ENCODE measurements at regions not wholly inside any gene's neighbourhood (a gene's known extent, or its start where the extent isn't known, plus 50 kb on each side); places are given as distances from the start of the nearest gene placed in this dataset.

GRCh38 chr13:105920370-105920769 lies 615.1 kb downstream of the EFNB2 start:
- Histone ChIP-seq H3K9me3 (no peaks in the 10 kb centered on the region), H3K4me3 (no peak overlapping the region), H3K27ac (no peak overlapping the region), H3K4me1 (no peaks in the 10 kb centered on the region), H3K36me3 (no peaks in the 10 kb centered on the region), H3K27me3 (no peaks in the 10 kb centered on the region)
- no peak for DNase-seq
- intact Hi-C loops (cut with DNase I; ENCODE audit: low total_unique reads), result no loop called here
- no peak for TF ChIP-seq CTCF (IDR thresholded peaks at IDR 0.05)
- no peak for TF ChIP-seq POLR2A (IDR thresholded peaks at IDR 0.05)

- Histone ChIP-seq H3K4me3 (no peak overlapping the region), H3K9me3 (no peaks in the 10 kb centered on the region), H3K27ac (no peak overlapping the region), H3K36me3 (no peaks in the 10 kb centered on the region), H3K27me3 (no peaks in the 10 kb centered on the region), H3K4me1 (no peaks in the 10 kb centered on the region)
- intact Hi-C loops (cut with DNase I; ENCODE audit: low total_unique reads), result no loop called here
- no peak for DNase-seq
- no peak for TF ChIP-seq POLR2A (IDR thresholded peaks at IDR 0.05)
- no peak for TF ChIP-seq CTCF (IDR thresholded peaks at IDR 0.05)
Measured at GRCh38 chr13:105918842-105919741, 616.4 kb downstream of the EFNB2 start.

- no peaks in the 10 kb centered on the region for H3K9me3 ChIP-seq
- DNase-seq, result no peak
- H3K4me1 ChIP-seq, result no peaks in the 10 kb centered on the region
- TF ChIP-seq POLR2A (IDR thresholded peaks at IDR 0.05), result no peak
- no peak for TF ChIP-seq CTCF (IDR thresholded peaks at IDR 0.05)
- intact Hi-C loops (cut with DNase I; ENCODE audit: low total_unique reads), result no loop called here
- H3K36me3 ChIP-seq, result no peaks in the 10 kb centered on the region
- H3K4me3 ChIP-seq, result no peak overlapping the region
- no peak overlapping the region for H3K27ac ChIP-seq
- no peaks in the 10 kb centered on the region for H3K27me3 ChIP-seq
Measured at GRCh38 chr13:105915146-105915850, 620.2 kb downstream of the EFNB2 start.

GRCh38 chr13:105914291-105915036 lies 621.0 kb downstream of the EFNB2 start:
- intact Hi-C loops (cut with DNase I; ENCODE audit: low total_unique reads), result no loop called here
- TF ChIP-seq CTCF (IDR thresholded peaks at IDR 0.05), result no peak
- TF ChIP-seq POLR2A (IDR thresholded peaks at IDR 0.05), result no peak
- no peaks in the 10 kb centered on the region for H3K9me3 ChIP-seq
- H3K27ac ChIP-seq, result no peak overlapping the region
- no peaks in the 10 kb centered on the region for H3K27me3 ChIP-seq
- H3K36me3 ChIP-seq, result no peaks in the 10 kb centered on the region
- no peak for DNase-seq
- H3K4me3 ChIP-seq, result no peak overlapping the region
- H3K4me1 ChIP-seq, result no peaks in the 10 kb centered on the region
